ENCODE measurements at regions not wholly inside any gene's neighbourhood (a gene's known extent, or its start where the extent isn't known, plus 50 kb on each side); places are given as distances from the start of the nearest gene placed in this dataset.

GRCh38 chr14:51401756-51402155 is 161.7 kb downstream of the TMX1 start:
- no peak for TF ChIP-seq CTCF (IDR thresholded peaks at IDR 0.05; ENCODE audit: borderline replicate concordance, extremely low read depth, insufficient read depth)
- DNase-seq: no peak
- intact Hi-C loops (cut with DNase I): no loop called here
- Histone ChIP-seq H3K27ac (ENCODE audit: low read depth in 2 of 2, low read length in 2 of 2) (no peak overlapping the region), H3K9me3 (ENCODE audit: control insufficient read depth in 2 of 3, insufficient read depth in 1 of 3, low read length in 3 of 3) (no peaks in the 10 kb centered on the region), H3K36me3 (ENCODE audit: control insufficient read depth in 2 of 3, insufficient read depth in 3 of 3, low read length in 3 of 3) (no peaks in the 10 kb centered on the region), H3K27me3 (ENCODE audit: control insufficient read depth, insufficient read depth, low read length) (no peaks in the 10 kb centered on the region), H3K4me3 (ENCODE audit: low read length in 3 of 3) (no peak overlapping the region), H3K4me1 (ENCODE audit: control insufficient read depth in 2 of 3, insufficient read depth in 2 of 3, low read depth in 1 of 3, low read length in 3 of 3) (no peaks in the 10 kb centered on the region), H3K9ac (ENCODE audit: low read length in 3 of 3) (no peak overlapping the region)
- no peak for FAIRE-seq

- DNase-seq (no peak), FAIRE-seq (no peak)
- Histone ChIP-seq H3K4me3 (ENCODE audit: low read length in 3 of 3) (no peak overlapping the region), H3K9me3 (ENCODE audit: control insufficient read depth in 2 of 3, insufficient read depth in 1 of 3, low read length in 3 of 3) (no peaks in the 10 kb centered on the region), H3K27me3 (ENCODE audit: control insufficient read depth, insufficient read depth, low read length) (no peaks in the 10 kb centered on the region), H3K27ac (ENCODE audit: low read depth in 2 of 2, low read length in 2 of 2) (no peak overlapping the region), H3K4me1 (ENCODE audit: control insufficient read depth in 2 of 3, insufficient read depth in 2 of 3, low read depth in 1 of 3, low read length in 3 of 3) (no peaks in the 10 kb centered on the region), H3K36me3 (ENCODE audit: control insufficient read depth in 2 of 3, insufficient read depth in 3 of 3, low read length in 3 of 3) (no peaks in the 10 kb centered on the region), H3K9ac (ENCODE audit: low read length in 3 of 3) (no peak overlapping the region)
- intact Hi-C loops (cut with DNase I): no loop called here
- no peak for TF ChIP-seq CTCF (IDR thresholded peaks at IDR 0.05; ENCODE audit: borderline replicate concordance, extremely low read depth, insufficient read depth)
Observed at GRCh38 chr14:51410897-51411296, 170.8 kb downstream of the TMX1 start.

- H3K36me3 ChIP-seq (ENCODE audit: control insufficient read depth in 2 of 3, insufficient read depth in 3 of 3, low read length in 3 of 3): no peaks in the 10 kb centered on the region
- H3K4me1 ChIP-seq (ENCODE audit: control insufficient read depth in 2 of 3, insufficient read depth in 2 of 3, low read depth in 1 of 3, low read length in 3 of 3): peaks cover 0 to under 1% (median 0%) of the 10 kb centered on the region in 3 donors
- FAIRE-seq (no peak), DNase-seq (no peak)
- H3K4me3 ChIP-seq (ENCODE audit: low read length in 3 of 3): no peak overlapping the region
- no peak overlapping the region for H3K9ac ChIP-seq (ENCODE audit: low read length in 3 of 3)
- peaks cover 0 to 6% (median 0%) of the 10 kb centered on the region in 3 donors for H3K9me3 ChIP-seq (ENCODE audit: control insufficient read depth in 2 of 3, insufficient read depth in 1 of 3, low read length in 3 of 3)
- H3K27ac ChIP-seq (ENCODE audit: low read depth in 2 of 2, low read length in 2 of 2): no peak overlapping the region
- TF ChIP-seq CTCF (IDR thresholded peaks at IDR 0.05; ENCODE audit: borderline replicate concordance, extremely low read depth, insufficient read depth): no peak
- intact Hi-C loops (cut with DNase I): no loop called here
- no peaks in the 10 kb centered on the region for H3K27me3 ChIP-seq (ENCODE audit: control insufficient read depth, insufficient read depth, low read length)
Observed at GRCh38 chr14:51419685-51420084, 179.6 kb downstream of the TMX1 start.

GRCh38 chr14:51422704-51423103 is 182.7 kb downstream of the TMX1 start:
- intact Hi-C loops (cut with DNase I): no loop called here
- no peak overlapping the region for H3K9ac ChIP-seq (ENCODE audit: low read length in 3 of 3)
- FAIRE-seq (no peak), DNase-seq (no peak)
- no peaks in the 10 kb centered on the region for H3K27me3 ChIP-seq (ENCODE audit: control insufficient read depth, insufficient read depth, low read length)
- no peak overlapping the region for H3K27ac ChIP-seq (ENCODE audit: low read depth in 2 of 2, low read length in 2 of 2)
- no peaks in the 10 kb centered on the region for H3K36me3 ChIP-seq (ENCODE audit: control insufficient read depth in 2 of 3, insufficient read depth in 3 of 3, low read length in 3 of 3)
- H3K4me3 ChIP-seq (ENCODE audit: low read length in 3 of 3): no peak overlapping the region
- no peak for TF ChIP-seq CTCF (IDR thresholded peaks at IDR 0.05; ENCODE audit: borderline replicate concordance, extremely low read depth, insufficient read depth)
- peaks cover 0 to 6% (median 0%) of the 10 kb centered on the region in 3 donors for H3K9me3 ChIP-seq (ENCODE audit: control insufficient read depth in 2 of 3, insufficient read depth in 1 of 3, low read length in 3 of 3)
- peaks cover 0 to 4% (median 0%) of the 10 kb centered on the region in 3 donors for H3K4me1 ChIP-seq (ENCODE audit: control insufficient read depth in 2 of 3, insufficient read depth in 2 of 3, low read depth in 1 of 3, low read length in 3 of 3)

Measured in kidney (tissue), 13 donors.